ENCODE measurements at regions not wholly inside any gene's neighbourhood (a gene's known extent, or its start where the extent isn't known, plus 50 kb on each side); places are given as distances from the start of the nearest gene placed in this dataset.
"Not testable (repeated sequence)": the region's sequence is repeated elsewhere in the genome, so short reads cannot be mapped to it uniquely, and the experiment has no call there.

DNA sequence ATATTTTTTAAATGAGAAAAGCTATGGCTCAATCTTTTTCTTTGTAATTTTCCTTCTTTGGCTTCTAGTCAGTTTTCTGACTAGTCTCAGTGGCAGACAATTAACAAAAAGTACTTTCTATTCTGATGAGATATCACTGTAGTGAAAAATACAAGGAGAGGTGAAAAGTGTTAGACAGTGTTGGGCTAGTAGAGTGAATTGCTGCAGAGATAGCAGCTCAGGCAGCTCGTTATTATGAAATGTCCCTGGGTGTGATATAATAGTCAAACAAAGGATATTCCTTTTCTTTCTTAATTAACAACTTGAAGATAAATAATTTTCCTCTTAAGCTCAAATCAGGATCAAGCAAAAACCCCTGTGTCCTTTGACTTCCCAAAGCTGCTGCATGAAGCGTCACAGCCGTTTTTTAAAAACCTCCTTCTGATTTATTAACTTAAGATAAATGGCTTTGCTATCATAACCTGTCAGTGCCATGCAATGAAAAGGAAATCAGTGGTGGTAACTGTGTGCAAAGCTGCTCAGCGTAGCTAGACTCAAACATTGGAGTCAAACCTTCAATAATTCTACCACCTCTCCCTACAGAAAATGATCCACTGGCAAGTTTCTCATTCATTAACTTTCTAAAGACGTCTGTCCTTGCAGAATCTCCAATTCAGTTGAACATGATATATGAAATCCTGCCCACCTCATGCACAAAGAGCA, 646.6 kb upstream of the PTBP2 start:
- no peak for DNase-seq (ENCODE audit: low spot score)

DNA sequence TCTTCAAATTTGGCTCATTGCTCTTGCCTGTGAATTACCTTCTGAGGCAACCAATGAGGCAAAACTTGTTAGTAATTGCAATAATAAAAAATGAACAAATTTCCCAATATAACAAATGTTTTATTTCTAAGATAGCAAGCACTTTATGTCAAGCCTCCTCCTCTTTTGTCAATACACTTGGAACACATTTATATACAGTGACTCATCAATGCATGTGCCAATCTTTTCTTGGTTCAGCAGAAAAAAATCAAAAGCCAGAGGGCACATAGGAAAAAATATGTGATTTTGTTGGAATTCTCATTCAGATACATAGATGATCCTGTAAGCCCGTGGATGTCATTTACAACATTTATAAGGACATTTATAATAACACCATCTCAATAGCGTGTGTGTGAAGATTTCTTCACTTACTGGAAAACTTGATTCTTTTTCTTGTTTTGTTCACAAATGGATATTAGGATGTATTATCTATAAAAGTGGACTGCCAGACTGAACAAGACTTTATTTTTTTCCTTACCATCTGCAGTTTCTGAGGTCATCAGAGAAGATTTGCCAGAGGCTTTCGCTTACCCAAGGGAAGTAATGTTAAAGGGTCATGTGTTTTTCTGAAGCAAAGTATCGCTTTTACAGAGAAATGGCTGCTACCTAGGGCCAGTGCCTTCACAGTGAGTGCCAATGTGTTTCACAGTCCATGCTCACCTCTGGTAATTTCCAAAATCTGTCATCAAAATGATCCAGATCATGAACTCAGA, 645.7 kb upstream of the PTBP2 start:
- DNase-seq (ENCODE audit: low spot score), result no peak

DNA sequence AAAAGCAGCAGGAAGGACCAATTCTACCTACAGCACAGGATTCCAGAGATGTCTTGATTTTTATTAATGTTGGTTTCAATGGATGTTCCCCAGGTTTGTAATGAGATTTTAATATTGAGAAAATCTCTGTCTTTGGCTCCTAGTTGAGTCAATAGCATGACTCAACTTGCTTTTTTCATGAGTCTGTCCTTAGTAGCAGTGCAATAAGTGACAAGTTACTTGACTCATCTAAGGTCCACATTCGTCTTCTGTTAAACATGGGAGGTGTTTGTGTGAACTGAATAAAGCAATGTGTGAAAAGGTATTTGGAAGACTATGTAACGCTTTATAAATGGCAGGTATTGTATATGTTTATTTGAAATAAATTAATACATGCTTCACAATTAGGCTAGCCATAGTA, 645.0 kb upstream of the PTBP2 start:
- DNase-seq (ENCODE audit: low spot score), result no peak

DNA sequence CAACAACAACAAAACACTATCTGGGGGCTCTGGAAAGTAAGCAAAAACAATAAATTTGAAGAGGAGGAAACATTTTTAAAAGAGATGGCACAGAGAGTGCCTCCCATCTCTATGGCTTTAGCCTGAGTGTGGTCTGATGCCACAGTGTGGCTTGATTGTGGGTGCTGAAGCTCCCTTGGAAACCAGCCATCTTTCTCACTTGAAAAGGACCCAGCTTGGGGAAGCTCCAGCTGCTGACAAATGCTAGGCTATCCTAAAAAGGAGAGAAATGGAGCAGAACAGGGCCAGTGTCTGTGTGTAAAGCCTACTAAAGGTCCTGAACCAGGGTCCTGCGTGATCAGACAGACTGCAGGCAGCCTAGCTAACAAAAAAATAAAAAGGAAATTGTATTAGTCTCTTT, 642.0 kb upstream of the PTBP2 start:
- DNase-seq (ENCODE audit: low spot score), result no peak

DNA sequence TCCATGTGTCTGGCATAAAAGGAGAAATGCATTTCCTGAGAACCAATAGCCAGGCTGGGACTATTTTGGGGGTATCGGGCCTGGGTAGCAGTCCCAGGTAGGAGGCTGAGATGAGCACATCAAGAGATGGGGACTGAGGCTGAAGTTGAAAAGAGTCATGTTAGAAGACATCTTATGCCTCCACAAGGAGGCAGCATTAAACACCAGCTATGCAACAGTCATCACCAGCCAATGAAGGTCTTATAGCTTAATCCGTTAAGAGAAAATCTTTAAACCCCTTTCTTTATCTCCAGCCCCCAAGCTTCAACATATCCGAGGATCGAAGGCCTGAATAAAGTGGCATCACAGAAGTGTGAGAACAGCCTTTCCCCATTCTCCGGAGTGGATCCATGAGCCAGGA, 640.7 kb upstream of the PTBP2 start:
- DNase-seq (ENCODE audit: low spot score), result no peak

DNA sequence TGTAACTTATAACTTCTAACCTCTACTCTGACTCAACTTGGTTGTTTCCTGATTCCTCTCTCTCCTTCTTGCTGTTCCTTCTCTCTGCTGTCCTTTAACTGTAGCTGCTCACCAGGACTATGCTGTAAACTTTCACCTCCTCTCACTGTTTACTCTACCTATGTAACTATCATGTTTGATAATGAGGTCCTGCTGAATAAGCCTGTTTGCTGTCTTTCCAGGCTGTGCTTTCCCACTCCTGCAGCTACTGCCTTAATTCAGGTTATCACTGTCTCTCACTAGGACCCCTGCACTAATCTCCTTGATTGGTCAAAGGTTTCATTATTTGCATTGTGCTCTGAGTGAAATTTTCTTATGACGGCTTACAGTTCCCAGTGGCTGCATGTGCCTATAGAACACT, 633.9 kb upstream of the PTBP2 start:
- DNase-seq (ENCODE audit: low spot score), result no peak

DNA sequence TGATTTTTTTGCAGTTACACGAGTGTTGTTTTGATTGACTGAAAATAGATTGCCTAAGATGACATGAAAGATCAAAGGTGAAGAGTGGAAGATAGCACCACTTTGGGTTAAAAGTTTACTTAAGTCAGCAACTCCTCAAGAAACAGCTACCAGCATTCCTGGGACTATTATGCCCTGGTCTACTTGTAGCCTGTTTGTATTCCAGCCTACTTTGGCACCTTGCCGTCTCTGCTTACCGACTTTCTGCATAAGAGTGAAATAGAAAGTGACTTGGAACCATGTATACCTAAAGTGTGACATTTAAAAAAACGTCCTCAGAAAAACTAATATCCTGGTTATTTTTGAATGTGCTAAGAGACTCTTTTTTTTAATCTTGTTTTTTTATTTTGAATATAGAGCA, 631.5 kb upstream of the PTBP2 start:
- no peak for DNase-seq (ENCODE audit: low spot score)

DNA sequence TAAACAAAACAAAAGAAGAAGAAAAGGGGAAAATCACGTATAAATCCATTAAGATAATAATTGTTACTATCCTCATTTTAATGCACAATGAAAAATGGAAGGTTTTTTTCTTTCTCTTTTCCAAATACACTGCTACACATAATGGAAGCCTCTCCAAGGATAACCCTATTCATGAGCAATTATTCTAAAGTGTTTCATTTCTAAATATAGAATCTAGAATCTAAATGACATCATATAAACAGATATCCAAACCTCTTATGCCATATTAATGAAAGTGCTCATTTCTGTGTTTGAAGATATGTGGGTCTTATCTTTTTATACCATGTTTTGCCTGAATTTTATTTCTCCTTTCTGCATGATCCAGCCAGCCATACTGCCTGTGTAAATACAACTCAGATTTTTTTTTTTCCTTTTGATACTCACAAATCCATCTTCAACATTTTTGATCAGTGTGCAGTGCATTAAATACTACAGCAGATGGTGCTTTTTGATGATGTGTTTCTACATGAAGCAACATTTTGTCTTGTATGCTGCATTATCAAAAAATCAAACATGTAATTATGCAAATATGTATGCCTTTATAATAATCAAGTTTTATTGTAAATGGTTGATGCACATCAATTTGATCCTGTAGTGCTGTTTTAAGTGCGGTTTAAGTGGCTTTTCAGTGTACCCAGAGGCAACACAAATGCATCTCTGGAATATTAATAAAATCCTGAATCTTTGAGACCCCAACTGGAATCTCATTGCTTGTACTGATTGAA, 625.6 kb upstream of the PTBP2 start:
- DNase-seq (ENCODE audit: low spot score), result no peak

DNA sequence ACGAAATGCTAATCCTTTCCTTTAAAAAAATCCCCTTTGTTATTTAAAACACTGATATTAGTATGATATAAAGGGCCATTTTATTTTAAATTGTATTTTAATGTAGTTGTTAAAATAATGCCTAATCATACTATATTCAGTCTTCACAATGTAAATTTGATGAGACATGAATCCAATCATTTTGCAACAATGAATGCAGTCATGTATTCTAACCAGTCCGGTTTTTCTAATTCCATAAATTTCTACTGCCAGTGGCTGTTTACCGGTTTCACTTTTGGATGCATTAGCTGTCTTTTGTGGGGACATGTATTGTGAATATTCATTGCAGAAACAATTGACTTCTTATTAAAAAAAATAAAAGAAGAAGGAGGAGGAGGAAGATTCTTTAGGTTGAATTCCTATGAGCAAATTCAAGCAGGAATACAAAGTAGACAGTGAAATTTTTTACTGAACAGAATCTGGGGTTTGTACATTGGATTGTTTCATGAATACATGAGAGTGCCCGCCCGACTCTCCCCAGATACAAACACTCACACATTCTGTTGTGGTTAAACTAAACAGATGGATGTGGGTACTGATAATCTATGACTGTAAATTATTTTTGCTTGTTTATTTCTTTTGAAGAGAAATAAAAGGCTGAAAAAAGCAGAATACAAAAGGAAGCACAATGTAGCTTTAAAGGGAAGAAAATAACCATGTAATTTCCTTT, 624.8 kb upstream of the PTBP2 start:
- no peak for DNase-seq (ENCODE audit: low spot score)

DNA sequence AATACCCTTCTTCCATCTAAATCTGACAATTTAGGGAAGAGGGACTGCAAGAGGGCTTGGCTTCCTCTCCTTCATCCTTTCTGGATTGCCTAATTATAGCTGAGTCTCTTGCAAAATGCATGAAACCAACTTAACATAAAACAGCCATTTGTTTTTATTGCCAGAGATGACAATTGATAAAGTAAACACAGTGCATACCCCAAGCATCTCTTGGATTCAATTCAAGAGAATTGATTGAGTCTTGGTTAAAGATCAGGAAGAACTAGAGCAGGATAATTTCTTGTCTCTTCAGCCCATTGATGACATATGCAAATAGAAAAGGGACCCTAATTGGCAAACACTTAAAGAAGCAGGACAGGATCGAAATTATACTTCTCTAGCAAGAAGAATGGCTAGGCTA, 617.1 kb upstream of the PTBP2 start:
- DNase-seq (ENCODE audit: low spot score), result no peak

DNA sequence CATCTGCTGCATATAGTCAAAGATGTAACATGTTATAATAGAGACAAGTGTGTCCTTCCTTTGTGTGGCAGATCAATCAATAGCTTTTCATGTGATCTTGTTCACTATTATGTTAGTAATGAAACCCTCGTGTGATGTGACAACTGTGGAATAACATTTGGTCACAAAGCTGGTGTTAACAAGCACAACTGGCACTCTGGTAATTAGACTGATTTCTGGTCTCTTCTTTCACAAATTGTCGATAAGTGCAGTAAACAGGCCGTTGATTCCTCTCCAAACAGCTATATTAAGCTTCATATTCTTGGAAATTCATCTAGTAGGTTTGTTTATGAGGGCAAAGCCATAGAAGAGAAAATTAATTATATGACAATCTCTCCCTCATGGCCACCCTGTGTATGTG, 616.7 kb upstream of the PTBP2 start:
- no peak for DNase-seq (ENCODE audit: low spot score)

DNA sequence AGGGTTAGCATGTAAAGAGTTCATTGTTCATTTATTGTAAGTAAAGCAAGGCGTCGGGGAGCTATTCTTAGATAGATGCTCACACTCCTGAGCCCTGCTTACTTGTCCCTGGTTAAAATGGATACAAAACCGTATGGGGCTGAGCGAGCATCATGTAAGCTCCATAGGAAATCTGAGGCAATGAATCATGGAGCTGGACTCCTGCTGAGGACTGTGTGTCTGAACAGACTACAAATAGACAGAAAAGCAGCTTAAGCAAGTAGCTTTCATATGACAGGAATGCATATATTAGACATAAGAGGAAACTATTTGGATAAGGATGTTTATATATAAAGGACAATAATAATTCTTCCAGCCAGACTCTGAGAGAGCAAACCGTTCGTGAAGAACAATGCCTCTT, 604.9 kb upstream of the PTBP2 start:
- DNase-seq (ENCODE audit: low spot score), result no peak

DNA sequence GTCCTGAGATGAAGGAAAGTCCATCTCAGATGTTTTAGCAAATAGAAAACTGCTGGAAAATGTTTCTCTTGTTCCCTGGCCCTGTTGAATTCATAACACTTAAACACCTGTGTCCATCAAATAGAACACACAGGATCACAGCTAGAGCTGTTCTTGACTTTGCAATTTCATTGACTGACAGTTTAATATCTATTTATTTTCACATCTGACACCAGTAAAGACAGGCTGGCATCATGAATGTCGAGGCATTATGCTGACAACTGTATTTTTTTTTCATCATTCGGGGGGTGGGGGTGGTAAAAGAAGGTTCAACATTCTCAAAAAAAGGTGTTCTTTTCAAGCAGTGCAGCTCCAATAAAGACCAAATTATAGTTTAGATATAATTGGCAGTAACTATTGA, 591.2 kb upstream of the PTBP2 start:
- no peak for DNase-seq (ENCODE audit: low spot score)

DNA sequence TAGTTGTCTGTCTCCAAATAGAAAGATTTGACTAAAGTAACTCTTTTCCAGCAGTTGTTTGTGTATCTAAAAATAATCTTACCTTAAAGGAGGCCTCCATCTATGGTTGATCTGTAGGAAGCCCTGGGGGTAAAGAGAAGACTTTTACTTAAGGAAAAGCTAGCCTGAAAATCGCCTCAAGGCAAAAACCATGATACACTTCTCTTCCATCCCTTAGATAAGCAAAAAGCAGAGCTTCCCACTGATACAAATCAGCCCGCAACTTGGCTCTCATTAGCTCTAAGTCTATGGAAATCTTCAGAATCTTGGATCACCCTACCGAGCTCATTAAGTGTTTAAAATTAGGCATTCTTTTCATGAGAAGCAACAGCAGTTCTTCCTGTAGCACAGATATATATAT, 576.9 kb upstream of the PTBP2 start:
- no peak for DNase-seq (ENCODE audit: low spot score)

DNA sequence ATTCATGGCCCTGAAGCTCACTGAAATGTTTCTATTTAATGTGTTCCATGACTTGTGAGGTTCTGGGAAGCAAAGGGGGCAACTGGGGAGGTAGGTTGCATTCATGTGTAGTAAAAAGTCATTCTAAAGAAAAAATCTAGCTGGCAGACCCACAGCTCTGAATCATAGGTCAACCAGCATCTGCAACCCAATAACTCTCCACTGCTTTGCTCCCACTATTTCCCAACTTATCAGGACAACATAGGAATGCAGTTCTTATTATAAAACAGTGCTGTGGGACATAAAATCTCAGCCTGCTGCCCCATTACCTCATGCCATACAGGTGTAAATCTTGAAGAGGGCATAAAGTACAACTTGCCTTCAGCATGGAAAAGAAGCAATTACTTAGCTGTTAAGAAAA, 576.1 kb upstream of the PTBP2 start:
- DNase-seq (ENCODE audit: low spot score), result no peak

DNA sequence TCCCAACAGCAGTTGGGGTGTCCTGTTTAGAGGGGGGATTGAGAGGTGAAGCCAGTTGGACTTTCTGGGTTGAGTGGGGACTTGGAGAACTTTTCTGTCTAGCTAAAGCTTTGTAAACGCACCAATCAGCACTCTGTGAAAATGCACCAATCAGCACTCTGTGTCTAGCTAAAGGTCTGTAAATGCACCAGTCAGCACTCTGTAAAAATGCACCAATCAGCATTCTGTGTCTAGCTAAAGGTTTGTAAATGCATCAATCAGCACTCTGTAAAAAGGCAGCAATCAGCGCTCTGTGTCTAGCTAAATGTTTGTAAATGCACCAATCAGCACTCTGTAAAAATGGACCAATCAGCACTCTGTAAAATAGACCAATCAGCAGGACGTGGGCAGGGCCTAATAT, 568.6 kb upstream of the PTBP2 start:
- not testable (repeated sequence) for DNase-seq (ENCODE audit: low spot score)

DNA sequence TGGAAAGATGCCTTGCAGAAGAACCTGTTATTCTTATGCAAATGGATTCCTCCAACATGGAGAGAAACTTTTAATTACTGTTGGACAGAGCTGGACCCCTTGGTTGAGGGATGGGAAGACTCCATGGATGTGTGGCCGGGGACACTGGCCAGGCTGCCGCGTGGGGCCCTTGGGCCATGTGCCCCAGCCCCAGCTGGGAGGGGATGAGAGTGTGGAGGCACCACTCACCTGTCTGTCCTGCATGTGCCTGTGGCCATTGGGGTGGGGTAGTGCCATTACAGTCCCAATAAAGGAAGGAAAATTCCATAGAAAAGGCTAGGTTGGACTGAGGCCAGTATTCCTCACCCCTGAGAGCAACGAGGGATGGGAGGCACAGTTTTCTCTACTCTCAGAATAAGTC, 564.5 kb upstream of the PTBP2 start:
- no peak for DNase-seq (ENCODE audit: low spot score)

DNA sequence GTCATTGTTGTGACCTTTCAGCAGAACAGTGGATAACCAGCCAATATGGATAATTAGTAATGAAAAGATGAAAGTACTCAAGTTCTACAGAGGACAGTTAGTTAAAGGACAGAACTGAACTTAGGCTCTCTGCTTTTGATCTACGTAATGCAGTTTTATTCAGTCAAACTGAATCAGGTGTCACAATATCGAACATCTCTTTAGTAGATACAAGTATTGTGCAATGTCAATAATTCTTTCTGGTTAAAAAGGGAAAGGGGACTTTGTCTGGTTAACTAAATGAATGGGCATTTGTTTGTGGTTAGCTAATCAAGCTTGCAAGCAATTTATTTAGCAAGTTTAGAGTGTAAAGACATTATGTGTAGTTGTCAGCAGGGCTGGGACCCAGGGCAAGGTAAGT, 562.2 kb upstream of the PTBP2 start:
- no peak for DNase-seq (ENCODE audit: low spot score)

DNA sequence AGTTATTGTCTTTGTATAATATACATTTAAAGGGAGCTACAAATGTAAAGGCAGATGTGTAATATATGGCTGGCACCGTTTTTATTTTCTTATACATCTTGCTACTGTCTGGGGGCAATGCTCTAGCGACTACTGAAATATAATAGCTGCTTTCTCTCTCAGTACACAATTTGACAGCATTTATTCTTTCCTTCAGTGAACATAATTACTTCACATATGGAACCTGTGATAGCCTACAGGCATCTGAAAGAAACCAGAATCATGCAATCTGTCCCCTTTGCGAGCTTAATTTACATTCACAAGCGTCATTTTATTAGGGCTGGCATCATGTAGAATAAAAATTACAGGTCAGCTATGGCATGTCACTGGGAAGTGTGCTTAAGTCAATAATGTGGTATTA, 557.5 kb upstream of the PTBP2 start:
- DNase-seq (ENCODE audit: low spot score), result no peak

DNA sequence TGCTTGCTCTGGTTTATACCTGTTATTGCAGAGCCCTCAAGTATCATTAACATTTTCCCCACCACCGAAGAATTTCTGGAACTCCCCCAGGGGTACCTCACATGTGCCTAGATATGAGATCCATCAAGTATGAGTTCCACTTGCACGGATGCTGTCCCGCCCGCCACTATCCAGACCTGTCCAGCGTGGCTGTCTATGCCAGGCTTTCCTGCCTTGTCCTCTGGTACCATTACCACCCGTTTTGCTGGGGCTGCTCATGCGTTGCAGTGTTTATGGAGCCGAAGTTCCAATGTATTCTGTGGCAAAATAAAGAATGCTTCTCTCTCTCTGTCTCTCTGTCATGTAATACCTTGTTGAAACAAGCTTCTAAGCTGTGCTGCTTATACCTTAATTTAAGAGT, 543.5 kb upstream of the PTBP2 start:
- no peak for DNase-seq (ENCODE audit: low spot score)

DNA sequence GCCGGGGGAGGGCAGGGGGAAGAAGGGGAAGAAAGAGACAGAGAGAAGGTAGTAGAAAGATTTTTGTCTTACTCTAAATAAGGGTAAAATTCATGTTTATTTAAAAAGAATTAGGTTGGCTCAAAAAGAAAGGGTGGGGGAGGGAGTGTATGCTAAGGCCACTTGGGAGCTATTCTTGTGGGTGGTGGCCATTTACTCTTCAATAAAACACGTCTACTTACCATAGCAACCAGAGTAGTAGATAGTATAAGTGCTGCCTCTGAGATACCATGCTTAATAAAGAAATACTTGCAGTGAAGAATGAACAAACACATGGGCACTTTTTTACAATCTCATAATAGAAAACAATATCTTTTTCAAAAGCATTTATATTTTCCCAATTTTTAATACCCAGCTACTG, 538.1 kb upstream of the PTBP2 start:
- DNase-seq (ENCODE audit: low spot score), result no peak

DNA sequence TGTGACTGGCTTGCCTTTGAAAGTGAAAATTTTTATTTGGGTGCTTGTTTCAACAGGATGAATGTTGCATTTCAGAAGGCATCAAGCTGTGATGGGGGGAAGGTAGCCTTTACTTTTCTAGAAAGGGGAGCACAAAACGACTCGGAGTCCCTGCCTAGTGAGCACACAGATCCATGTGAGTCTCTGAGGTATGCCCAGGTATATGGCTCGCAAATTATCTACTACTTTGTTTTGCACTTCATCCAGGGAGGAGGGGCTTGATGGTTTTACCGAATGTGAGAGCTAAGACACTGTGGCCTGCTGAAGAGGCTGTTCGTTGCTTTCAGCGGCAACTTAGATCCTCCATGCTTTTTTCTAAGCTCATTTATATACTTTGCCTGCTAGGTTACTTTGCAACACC, 537.7 kb upstream of the PTBP2 start:
- no peak for DNase-seq (ENCODE audit: low spot score)

DNA sequence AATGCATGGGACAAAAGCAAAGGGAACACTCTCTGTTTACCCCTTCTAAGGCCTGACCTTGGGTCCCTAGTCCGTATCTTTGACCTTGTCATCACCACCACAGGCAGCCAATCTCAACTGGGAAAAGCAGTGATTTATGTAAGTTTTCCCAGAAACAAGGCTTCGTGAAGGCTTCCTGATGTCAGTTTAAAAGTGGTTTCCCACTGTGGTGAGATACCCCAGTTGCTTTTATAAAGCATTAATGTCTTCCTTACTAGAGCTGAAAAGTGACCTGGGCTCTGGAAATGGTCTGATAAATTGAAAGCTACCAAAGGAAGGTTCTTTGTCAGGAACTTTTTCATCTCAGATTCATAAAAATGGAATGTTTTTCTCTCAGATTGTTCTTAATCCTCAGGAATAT, 536.4 kb upstream of the PTBP2 start:
- no peak for DNase-seq (ENCODE audit: low spot score)

Data from activated CD4-positive, alpha-beta T cell treated with anti-CD3 and anti-CD28 coated beads, Interleukin-2, Interleukin-4, amounts not matched to agents 100 ng/mL and 50 ng/mL, durations not matched to agents 16 hours and 8 hours (primary cell).